Activated naive CD8-positive, alpha-beta T cell treated with anti-CD3 and anti-CD28 coated beads, Interleukin-2, amount 50 U/mL, for 16 hours (primary cell): ENCODE measurements at regions not wholly inside any gene's neighbourhood (a gene's known extent, or its start where the extent isn't known, plus 50 kb on each side); places are given as distances from the start of the nearest gene placed in this dataset.

Experiments used
- DNase-seq: peaks from one replicate; pipeline ENCODE4 v3.0.0-alpha.2; 2020; ENCODE audit warnings: low read depth, low spot score

DNA sequence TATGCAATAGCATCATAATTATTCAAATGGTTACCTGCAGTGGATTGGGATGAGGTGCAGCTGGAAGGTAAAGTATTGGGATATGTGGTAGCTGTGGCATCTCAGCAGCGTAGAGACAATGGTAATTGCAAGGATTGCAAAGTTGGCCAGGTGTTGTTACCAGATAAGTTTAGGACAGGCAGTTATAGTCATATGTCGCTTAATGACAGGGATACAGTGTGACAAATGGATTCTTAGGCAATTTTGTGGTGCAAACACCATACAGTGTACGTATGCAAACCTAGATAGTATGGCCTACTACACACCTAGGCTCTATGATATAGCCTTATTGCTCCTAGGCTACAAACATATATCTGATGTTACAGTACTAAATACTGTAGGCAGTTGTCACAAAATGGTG, 163.5 kb upstream of the LYZL2 start:
- DNase-seq, result no peak

DNA sequence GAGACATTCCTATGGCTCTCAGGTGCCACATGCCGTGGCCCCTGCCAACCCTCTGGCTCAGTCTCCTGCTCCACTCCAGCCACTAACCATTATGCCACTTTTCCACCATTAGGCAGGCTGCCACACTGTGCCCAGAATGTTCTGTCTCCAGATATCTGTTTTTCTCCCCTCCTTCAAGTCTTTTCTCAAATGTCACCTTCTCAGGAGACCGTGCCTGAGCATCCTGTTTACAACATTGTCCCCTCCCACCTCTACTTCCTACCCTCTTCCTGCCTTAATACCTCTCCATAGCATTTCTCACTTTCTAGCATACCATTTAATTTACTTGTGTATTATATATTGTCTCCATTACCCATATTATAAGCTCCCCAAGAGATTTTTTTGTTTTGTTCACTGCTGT, 162.5 kb upstream of the LYZL2 start:
- no peak for DNase-seq

GRCh38 chr10:30791197-30791611, 161.7 kb upstream of the LYZL2 start:
- no peak for DNase-seq

- no peak for DNase-seq
These were observed 160.3 kb upstream of the LYZL2 start for GRCh38 chr10:30789806-30790205.

DNA sequence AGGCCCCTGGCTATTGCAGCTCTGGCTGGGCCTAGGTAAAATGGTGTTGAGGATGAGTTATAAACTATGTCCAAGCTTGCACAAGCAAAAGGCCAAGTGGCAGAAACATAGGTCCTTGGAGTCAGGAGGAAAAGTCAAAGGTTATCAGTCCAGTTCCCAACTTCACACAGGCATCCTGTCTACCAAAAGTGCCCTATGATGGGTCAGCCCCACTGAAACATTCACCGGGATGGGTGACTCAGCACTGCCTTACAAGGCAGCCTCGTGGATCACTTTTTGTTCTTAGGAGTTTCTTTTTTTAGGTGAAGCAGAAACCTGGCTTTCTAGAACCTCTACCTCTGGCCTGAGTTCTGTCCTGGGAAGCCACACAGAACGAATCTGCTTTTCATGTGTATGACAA, 158.8 kb upstream of the LYZL2 start:
- no peak for DNase-seq

- no peak for DNase-seq
These were observed 157.4 kb upstream of the LYZL2 start for GRCh38 chr10:30786906-30787305.

DNA sequence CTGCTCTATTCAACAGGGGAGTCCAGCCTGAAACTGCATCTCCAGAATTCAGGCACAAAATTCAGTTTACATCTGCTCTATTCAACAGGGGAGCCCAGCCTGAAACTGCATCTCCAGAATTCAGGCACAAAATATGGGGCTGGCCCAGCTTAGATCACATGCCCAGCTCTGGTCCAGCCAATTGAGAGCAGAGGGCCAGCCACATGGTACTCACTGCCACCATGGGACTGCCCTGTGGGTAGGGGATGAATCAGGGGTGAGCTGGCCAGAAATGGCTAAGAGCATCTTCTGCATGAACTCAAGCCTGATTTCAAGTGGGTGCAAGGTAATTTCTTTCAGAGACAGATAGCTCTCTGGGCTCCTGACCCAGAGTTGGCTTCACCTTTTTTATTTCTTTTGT, 156.6 kb upstream of the LYZL2 start:
- DNase-seq, result no peak

GRCh38 chr10:30784897-30785605, 155.5 kb upstream of the LYZL2 start:
- no peak for DNase-seq

DNA sequence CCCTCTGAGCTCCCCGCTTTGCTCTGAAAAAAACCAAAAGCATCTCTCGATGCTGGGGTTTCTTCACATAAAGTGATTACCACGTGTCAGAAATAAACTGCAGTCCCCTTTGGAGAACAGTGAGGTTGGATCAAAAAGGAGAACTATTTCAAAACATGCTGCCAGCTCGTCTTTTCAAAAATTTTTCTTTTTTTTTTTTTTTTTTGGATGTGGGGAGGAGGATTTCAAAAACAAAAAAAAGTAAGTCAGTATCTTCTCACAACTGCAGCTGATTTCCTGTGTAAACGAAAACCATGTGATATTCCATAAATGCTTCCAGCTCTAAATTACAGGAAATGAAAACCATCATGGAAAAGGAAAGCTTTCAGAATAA, 155.0 kb upstream of the LYZL2 start:
- no peak for DNase-seq

DNA sequence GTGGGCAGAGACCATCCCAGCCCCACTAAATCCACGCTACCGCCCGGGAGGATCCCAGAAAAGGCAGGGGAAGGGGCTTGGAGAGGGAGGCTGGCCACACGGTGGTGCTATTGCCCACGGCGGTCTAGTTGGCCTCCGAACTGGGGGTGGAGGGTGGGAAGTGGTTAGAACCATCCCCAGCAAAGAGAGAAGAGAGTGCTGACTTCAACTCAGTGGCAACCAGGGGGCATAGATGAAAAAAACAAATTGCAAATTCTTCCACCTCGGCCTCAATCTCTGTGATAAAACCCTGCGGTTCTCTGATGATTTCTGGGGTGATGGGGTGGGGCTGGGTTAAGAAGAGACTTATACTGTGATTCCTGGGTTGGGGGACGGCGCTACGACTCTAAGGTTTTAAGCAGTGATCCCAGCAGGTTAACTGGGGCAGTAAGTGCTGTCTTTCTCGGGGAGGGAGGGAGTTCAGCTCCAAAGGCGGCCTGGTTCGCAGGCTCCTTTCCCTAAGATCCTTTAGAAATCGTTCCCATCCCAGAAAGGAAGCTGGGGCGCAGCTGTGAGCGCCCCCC, 154.5 kb upstream of the LYZL2 start:
- peak; percentile 67 for DNase-seq

DNA sequence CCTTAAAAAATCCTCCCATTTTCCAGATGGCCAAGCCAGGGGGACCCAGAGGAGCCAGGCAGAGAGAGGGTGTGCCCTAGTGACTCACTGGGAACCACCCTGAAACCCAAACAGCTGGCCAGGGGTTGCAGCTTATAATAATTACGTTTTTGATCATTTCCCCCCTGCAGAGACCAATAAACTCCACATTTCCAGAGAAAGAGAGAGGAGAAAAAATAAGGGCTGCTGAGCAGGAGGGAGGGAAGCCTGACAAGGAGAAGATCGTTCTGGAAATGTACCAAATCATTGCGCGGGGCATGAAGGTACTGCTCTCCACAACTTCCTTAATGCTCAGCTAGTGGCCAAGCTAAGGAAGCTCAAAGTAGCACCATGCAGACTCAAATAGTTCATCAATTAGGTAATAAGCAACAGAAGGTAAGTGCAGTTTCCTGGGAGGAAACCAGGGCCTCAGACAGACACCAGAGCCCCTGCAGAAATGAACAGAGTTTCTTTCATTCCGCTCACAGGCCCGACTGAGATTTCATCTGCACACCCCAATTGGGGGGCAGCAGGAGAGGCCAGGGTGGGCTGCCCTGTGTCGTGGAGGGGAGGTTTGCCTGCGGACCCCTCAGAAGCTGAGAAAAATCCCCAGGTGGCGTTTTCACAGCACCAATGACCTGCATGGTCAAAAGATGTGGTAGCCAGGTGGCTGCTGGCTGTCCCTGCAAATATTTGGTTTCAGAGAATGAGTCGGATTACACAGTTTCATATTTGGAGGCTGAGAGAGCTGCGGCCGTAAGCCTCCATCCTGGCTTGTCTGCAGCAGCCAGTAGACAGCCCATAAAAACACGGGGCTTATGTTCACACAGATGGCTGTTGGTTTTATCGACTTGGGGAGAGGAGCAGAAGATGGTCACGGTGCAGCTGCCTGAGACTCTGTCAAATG, 153.2 kb upstream of the LYZL2 start:
- DNase-seq, result no peak

DNA sequence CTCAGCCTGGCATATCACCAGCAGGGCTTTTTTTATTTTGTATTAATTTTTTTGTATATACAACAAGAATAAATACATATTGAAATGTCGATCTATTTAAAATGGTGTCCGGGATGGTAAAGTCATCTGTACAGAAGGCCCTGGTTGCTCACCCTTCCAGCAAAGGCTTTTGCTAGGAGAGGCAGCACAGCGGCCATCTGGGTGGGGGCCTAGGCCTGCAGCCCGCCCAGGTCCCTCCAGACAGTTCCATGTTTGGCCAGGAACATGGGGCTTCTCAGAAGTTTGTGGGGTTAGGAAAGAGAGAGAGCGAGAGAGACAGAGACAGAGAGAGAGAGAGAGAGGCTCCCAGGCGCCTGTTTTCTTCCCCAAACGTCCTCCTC, 152.6 kb upstream of the LYZL2 start:
- DNase-seq, result no peak

DNA sequence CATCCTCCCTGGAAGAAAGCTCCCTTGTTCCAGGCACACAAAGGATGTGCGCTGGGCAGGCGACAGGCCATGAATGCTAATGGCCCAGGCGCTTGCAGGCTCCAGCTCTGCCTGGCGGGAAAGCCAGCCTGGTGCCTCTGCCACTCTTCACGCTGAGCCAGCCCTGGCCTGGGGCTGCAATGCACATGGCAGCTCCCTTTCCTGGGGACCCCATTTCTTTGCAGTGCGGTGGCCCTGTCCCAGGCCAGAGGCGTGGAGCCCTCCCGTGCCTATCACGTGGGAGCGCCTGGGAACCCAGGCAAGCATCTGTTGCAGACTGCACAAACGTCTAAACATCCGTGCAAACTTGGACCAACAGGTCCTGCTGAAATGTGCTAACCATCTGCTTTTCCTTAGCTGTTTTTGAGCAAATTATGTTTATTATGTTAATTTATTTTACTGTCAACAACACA, 152.1 kb upstream of the LYZL2 start:
- no peak for DNase-seq

- DNase-seq, result no peak
These were observed 149.2 kb upstream of the LYZL2 start for GRCh38 chr10:30778769-30779168.

DNA sequence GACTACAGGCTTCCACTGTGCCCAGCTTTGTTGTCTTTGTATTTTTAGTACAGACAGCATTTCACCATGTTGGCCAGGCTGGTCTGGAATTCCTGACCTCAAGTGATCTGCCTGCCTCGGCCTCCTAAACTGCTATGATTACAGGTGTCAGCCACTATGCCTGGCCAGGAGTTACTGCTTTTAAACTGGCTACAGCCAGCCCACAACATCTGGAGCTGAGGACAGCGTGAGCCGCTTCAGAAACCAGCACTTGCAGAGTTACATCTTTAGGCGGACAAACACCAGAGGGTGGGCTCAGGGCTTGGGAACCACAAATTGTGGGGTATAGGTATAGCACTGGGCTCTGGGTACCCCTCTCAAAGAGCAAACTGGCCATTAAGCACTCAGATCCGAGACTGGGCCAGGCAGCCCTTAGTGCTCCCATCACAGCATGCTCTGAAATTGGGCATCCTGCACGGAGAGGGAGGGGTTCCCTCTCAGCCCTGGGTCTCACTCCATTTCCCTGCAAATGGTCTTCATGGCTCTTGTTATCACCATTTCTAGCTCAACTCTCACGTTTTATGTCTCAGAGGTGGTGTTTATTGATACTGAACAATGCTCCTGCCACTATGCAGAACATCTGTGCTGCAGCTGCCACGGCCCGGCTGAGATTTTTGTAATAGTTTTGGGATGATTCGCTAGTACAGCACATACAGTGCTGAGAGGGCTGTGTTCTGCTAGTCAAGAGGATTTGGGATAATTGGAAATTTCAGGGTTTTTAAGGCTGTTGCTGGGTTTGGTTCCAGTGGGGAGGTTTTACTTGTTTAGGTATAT, 146.4 kb upstream of the LYZL2 start:
- no peak for DNase-seq

- no peak for DNase-seq
These were observed 144.7 kb upstream of the LYZL2 start for GRCh38 chr10:30774261-30774660.

DNA sequence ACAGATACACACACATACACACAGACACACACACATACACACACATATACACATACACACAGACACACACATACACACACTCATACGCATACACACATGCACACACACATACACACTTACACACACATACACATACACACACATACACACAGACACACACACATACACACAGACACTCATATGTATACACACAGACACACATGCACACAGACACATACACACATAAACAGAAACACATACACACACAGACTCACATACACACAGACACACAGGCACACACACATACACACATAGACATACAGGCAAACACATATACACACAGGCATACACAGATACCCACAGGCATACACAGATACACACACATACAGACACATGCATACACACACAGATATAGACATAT, 143.9 kb upstream of the LYZL2 start:
- DNase-seq, result no peak

- DNase-seq, result no peak
These were observed 141.3 kb upstream of the LYZL2 start for GRCh38 chr10:30770816-30771215.

DNA sequence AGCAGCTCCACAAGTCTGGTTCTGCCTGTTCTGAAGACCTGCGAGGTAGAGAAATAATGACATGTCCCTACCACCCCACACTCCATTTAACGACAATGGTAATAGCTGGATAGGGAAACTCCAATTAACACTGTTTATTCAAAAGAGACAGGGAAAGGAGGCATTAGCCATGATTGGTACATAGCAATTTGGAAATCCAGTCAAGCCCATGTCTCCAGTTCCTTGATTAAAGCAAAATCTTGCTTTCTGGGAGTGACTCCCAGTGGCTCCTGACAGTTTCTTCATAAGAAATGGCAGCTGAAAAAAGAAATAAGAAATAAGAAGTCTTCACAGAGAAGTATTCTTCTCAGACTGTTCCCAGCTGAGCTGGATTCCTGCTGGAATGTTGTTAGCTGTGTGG, 140.7 kb upstream of the LYZL2 start:
- DNase-seq, result no peak

GRCh38 chr10:30769361-30769760, 139.8 kb upstream of the LYZL2 start:
- DNase-seq, result no peak

DNA sequence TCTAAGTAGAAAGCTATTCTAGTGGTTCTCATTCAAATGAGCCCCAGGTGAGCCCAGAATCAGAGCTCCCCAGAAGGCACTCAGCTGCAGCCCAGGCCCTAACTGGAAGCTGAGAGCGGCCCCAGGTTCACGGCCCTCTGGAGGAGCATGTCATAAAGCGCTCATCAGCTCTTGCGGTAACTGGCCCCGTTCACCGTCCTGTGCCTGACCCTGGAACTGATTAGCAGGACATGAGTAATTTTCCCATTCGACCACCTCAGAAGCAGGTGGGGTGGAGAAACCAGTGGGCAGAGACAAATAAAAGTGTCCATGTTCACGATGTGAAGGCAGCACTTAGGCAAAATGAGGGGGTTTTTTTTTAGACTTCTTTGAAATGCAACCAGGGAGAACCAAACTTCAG, 136.1 kb upstream of the LYZL2 start:
- DNase-seq, result no peak
